Colonic mucosa (tissue), 4 donors: ENCODE measurements at regions not wholly inside any gene's neighbourhood (a gene's known extent, or its start where the extent isn't known, plus 50 kb on each side); places are given as distances from the start of the nearest gene placed in this dataset.

ENCODE experiments used
- DNase-seq: peaks from one replicate; pipeline ENCODE4 v3.0.0-alpha.2; 2020
- H3K27ac ChIP-seq: fragments of 200-600 bp; one replicate; pipeline ENCODE4 v1.8.0; 2021
- H3K27me3 ChIP-seq: fragments of 200-600 bp; one replicate; pipeline ENCODE4 v1.8.0; 2021
- H3K36me3 ChIP-seq: fragments of 200-600 bp; one replicate; pipeline ENCODE4 v1.8.0; 2021
- H3K4me1 ChIP-seq: fragments of 200-600 bp; one replicate; pipeline ENCODE4 v1.8.0; 2021; ENCODE audit warnings: mild to moderate bottlenecking
- H3K4me3 ChIP-seq: fragments of 200-600 bp; one replicate; pipeline ENCODE4 v1.8.0; 2021
- H3K9ac ChIP-seq, 2 donors: one replicate each; pipeline ENCODE4 v1.7.0; 2013; ENCODE audit warnings: control low read depth in 2 of 2, low read depth in 2 of 2, low read length in 2 of 2
- H3K9me3 ChIP-seq: fragments of 200-600 bp; one replicate; pipeline ENCODE4 v1.8.0; 2021
- intact Hi-C: fragments of 100-400 bp; cut with DNase I; formaldehyde crosslinking; loops from one replicate; pipeline ENCODE4 v1.14.1; 2022
- TF ChIP-seq, protein P1 (sequence below): fragments of 200-600 bp; IDR thresholded peaks from one replicate; pipeline ENCODE4 v1.8.0; 2022; ENCODE audit warnings: antibody characterized with exemption, mild to moderate bottlenecking
- donor health status: healthy.
- donor health status: DM: no; HTN: no; CAD: no.
- donor health status: DM: no; HTN: no; CAD: no.

DNA sequence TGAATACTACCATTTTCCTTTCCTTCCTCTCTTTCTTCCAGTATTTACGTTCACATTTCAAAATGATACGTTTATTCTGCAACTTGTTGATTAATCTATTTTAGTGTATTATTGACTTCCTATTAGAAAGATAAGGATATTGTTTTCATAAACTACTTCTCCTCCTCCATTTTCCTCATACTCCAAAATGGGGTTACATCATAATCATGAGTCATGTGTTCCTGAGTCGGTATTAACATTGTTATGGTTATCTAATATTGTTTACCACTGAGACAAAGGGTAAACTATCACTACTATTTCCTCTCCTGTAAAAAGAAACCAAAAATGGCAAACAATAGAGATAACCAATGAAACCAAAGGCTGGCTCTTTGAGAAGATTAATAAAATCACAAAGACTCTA, 126.5 kb upstream of the CDYL start:
- H3K9me3 ChIP-seq: no peaks in the 10 kb centered on the region
- H3K9ac ChIP-seq: no peak overlapping the region
- H3K4me3 ChIP-seq: no peak overlapping the region
- DNase-seq: no peak
- TF ChIP-seq, protein P1, sequence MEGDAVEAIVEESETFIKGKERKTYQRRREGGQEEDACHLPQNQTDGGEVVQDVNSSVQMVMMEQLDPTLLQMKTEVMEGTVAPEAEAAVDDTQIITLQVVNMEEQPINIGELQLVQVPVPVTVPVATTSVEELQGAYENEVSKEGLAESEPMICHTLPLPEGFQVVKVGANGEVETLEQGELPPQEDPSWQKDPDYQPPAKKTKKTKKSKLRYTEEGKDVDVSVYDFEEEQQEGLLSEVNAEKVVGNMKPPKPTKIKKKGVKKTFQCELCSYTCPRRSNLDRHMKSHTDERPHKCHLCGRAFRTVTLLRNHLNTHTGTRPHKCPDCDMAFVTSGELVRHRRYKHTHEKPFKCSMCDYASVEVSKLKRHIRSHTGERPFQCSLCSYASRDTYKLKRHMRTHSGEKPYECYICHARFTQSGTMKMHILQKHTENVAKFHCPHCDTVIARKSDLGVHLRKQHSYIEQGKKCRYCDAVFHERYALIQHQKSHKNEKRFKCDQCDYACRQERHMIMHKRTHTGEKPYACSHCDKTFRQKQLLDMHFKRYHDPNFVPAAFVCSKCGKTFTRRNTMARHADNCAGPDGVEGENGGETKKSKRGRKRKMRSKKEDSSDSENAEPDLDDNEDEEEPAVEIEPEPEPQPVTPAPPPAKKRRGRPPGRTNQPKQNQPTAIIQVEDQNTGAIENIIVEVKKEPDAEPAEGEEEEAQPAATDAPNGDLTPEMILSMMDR: no peak
- no peak overlapping the region for H3K27ac ChIP-seq
- no peaks in the 10 kb centered on the region for H3K27me3 ChIP-seq
- no peaks in the 10 kb centered on the region for H3K36me3 ChIP-seq
- intact Hi-C loops: no loop called here
- H3K4me1 ChIP-seq: peaks cover 7% of the 10 kb centered on the region

DNA sequence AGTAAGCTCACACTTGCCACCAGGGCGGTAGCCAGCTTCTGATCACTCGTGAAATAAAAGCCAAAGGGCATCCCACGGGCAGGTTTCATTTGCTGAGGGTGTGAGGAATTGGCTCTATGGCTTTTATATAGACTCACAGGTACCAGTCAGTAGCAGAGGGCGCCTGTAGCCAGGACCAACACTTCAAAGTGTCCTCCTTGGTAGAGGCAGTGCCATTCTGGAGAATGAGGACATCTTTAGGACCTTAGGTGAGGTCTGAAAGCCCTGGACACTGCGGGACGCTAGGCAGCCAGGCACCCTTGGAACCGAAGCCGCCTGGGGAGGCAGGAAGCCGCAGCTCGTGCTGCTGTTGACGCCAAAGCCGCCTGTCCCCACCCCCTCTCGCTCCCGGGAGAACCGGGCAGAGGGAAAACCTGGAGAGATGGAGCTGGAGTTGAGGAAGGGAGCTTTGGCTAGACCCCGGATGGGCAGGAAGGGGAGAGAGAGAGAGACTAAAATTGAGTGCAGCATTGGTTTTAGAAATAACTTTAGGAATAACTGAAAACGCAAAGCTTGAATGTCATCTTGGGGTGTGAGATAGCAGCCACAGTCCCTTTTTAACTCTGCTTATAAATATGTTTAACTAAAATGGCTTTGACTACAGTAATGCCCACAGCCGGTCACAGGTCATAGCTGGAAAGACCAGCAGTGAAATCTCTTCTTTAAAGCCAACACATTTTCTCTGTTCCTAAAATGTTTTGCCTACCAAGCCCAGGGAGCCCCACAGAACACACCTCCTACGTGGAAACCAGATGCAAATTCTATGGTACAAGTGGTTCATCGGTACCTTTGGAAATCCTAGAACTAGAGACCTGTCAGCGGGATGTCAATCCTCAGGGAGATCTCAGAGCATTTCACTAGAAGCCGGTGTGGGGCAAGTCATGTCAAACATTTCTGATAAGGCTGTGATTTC, 128.5 kb upstream of the CDYL start:
- Histone ChIP-seq H3K9ac (peak overlapping the region in 1 of 2 donors; percentile 49), H3K4me3 (peak overlapping the region; percentile 15), H3K9me3 (no peaks in the 10 kb centered on the region), H3K4me1 (peaks cover 7% of the 10 kb centered on the region), H3K27me3 (no peaks in the 10 kb centered on the region), H3K36me3 (no peaks in the 10 kb centered on the region), H3K27ac (peak overlapping the region; percentile 53)
- TF ChIP-seq, protein P1: no peak
- intact Hi-C loops: no loop called here
- DNase-seq: peak; percentile 87

DNA sequence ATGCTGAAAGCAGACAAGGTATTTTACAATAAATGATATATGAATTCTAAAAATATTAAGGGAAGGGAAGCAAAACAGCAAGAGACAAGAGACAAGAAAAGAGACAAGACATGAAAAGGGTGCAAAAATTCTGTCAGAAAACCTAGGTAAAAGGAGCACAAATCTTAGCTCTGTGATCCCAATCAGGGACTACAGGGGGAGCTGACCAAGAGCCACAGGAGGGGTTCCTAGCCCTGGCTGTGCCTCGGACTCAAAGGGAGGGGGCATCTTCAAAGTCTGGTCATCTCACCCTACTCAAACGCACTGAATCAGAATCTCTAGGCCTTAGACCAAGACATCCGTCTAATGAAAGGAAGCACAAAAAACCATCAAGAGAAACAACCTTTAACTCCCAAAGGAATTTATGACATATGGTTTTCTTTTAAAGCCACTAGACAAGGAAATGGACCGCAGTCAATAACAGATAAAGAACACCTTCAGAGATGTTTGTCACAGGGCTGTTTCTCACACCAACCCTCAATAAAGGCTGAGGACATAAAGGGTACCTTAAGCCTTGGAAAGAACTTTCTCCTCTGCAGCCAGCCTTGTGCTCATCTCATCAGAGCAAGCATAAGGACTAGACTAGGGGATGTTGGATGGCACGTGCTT, 130.4 kb upstream of the CDYL start:
- no peak overlapping the region for H3K9ac ChIP-seq
- intact Hi-C loops: no loop called here
- no peaks in the 10 kb centered on the region for H3K36me3 ChIP-seq
- no peaks in the 10 kb centered on the region for H3K27me3 ChIP-seq
- H3K4me1 ChIP-seq: peaks cover 7% of the 10 kb centered on the region
- no peak overlapping the region for H3K4me3 ChIP-seq
- TF ChIP-seq, protein P1: no peak
- no peak overlapping the region for H3K27ac ChIP-seq
- DNase-seq: no peak
- no peaks in the 10 kb centered on the region for H3K9me3 ChIP-seq

GRCh38 chr6:4644996-4645395, 131.2 kb upstream of the CDYL start:
- DNase-seq: no peak
- intact Hi-C loops: no loop called here
- no peak overlapping the region for H3K27ac ChIP-seq
- no peaks in the 10 kb centered on the region for H3K9me3 ChIP-seq
- no peaks in the 10 kb centered on the region for H3K36me3 ChIP-seq
- H3K4me1 ChIP-seq: peaks cover 7% of the 10 kb centered on the region
- H3K27me3 ChIP-seq: no peaks in the 10 kb centered on the region
- H3K9ac ChIP-seq: no peak overlapping the region
- H3K4me3 ChIP-seq: no peak overlapping the region
- TF ChIP-seq, protein P1: no peak

DNA sequence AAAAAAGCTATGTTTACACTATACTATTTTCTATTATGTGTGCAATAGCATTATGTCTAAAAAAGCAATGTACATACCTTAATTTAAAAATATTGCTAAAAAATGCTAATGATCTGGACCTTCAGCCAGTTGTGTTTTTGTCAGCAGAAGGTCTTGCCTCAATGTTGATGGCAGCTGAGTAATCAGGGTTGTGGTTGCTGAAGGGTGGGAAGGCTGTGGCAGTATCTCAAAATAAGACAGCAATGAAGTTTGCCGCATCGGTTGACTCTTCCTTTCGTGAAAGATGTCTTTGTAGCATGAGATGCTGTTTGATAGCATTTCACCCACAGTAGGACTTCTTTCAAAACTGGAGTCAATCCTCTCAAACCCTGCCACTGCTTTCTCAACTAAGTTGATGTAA, 134.7 kb upstream of the CDYL start:
- TF ChIP-seq, protein P1: no peak
- Histone ChIP-seq H3K27me3 (no peaks in the 10 kb centered on the region), H3K36me3 (no peaks in the 10 kb centered on the region), H3K9ac (no peak overlapping the region), H3K4me3 (no peak overlapping the region), H3K27ac (no peak overlapping the region), H3K9me3 (no peaks in the 10 kb centered on the region), H3K4me1 (peaks cover 3% of the 10 kb centered on the region)
- no peak for DNase-seq
- intact Hi-C loops: no loop called here
